ENCODE measurements at regions not wholly inside any gene's neighbourhood (a gene's known extent, or its start where the extent isn't known, plus 50 kb on each side); places are given as distances from the start of the nearest gene placed in this dataset.

DNA sequence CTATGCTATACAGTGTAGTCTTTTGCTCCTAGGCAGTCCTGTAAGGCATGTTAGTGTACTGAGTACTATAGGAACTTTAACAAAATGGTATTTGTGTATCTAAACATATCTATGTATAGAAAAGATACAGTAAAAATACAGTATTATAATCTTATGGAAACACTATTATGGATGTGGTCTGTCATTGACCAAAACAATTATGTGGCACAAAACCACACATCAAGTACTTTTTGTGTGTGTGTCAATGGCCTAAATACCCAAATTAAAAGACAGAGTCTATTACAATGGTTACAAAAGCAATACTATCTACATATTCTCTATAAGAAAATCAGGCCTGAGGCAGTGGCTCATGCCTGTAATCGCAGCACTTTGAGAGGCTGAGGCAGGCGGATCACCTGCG is 610.2 kb upstream of the NDST4 start:
- DNase-seq: no peak

DNA sequence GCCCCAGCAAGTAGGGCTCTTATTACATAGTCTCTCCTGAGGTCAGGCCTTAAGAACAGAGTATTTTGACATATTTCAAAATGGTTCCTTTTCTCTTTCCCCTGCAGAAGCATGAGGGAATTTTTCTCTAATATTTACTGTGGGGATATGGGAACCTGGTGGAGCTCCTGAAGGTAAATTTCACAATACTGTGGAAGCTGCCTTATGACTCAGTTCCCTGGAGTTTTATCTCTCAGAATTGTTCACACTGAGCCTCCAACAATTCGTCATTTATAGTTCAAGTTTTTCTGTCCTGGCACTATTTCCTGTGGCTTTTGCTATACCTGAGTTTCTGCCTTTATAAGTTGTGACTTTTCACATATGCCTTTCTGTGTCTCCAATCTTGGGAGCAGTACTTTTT is 607.2 kb upstream of the NDST4 start:
- DNase-seq: no peak

DNA sequence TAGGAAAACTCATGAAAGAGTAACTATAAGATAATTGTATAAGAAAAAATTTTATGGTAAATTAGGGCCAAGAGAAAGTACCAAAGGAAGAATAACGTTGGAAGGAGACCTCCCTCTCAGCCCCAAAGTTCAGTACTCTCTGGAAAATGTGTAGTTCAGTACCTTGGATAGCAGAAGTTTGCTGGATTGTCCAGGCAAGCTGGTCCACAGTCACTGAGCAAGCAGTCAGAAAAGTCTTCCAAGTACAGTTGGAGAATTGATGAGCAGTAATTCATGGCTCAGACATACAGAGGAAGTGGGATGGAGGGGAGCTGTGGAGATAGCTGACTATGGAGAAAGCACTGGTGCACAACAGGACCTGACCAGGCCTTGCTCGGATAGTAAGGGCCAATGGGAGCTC is 598.2 kb upstream of the NDST4 start:
- DNase-seq: no peak

DNA sequence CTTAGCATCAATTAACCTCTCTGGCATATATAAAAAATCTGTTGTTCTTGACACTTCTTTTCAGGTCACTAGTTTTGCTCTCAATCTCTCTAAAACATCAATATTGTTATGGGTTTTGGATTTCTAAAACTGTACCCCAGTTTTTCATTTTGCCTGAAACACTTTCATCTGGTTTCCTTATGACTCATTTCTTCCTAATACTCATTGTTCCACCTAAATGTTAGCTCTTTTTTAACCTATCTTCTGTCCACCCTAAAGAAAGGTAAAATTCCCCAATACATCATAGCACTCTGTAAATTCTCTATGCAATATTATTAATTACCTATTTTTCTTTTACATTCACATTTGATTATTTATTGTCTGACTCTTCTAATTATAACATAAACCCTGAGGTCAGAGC is 575.5 kb upstream of the NDST4 start:
- DNase-seq: no peak

DNA sequence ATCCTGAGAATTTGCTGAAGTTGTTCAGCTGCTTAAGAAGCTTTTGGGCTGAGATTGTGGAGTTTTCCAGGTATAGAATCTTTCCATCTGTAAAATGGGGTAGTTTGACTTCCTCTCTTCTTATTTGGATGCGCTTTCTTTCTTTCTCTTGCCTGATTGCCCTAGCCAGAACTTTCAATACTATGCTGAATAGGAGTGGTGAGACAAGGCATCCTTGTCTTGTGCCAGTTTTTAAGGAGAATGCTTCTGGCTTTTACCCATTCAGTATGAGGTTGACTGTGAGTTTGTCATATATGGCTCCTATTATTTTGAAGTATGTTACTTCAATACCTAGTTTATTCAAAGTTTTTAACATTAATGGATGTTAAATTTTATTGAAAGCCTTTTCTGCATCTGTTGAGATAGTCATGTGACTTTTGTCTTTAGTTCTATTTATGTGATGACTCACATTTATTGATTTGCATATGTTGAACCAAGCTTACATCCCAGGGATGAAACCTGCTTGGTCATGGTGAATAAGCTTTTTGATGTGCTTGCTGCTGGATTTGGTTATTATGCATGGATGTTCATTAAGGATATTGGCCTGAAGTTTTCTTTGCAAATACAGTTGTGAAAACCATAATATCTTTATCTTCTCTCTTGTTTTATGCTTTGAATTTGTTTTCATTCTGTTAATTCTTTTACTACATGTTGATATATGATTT is 573.8 kb upstream of the NDST4 start:
- DNase-seq: no peak

DNA sequence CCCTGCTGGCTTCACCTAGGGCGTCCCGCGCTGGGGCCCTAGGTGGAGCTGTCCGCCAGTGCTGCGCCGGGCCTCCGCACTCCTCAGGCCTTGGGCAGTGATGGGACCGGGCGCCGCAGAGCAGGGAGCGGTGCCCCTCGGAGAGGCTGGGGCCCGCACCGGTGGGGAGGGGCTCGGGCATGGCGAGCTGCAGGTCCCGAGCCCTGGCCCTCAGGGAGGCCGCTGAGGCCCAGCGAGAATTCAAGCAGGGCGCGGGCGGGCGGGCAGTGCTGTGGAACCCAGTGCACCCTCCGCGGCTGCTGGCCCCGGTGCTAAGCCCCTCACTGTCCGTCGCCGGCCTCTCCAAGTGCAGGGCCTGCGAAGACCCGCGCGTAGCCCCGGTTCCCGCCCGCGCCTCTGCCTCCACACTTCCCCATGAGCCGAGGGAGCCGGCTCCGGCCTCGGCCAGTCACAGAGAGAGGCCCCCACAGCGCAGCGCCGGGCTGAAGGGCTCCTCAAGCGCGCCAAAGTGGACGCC is 565.1 kb upstream of the NDST4 start:
- DNase-seq: no peak

DNA sequence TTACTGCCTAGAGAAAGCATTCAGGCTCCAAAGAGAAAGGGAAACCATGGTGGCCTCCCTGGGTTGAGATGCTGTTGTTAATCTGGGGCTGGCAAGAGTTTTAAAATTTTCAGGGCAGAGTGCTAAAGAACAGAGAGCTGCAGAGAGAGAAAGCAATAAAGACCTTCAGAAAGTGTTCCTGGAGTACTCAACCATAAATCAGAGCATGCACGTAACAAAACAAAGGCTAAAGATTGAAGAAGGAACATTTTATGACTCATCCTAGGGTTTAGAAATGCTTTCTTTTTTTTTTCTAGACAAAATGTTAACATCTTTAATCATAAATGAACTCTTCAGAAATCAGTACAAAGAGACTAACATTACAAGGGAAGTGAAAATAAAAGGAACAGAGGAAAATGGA is 562.3 kb upstream of the NDST4 start:
- no peak for DNase-seq

DNA sequence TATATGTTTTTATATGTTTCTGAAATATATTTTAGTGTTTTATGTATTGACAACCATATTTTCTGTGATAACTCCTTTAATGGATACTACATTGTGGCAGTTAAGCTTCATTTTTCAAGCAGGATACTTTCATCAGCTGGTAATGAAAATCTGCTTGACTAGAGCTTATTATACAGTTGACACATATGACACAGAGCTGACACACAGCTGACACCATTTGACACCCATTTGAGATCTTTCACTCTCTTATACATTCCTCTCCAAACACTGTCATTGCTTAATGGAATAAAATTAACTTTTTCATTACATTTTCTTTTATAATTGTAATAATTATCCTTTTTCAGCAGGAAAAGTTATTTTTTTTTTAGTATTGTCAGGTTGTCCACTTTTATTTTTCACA is 561.1 kb upstream of the NDST4 start:
- DNase-seq: no peak

DNA sequence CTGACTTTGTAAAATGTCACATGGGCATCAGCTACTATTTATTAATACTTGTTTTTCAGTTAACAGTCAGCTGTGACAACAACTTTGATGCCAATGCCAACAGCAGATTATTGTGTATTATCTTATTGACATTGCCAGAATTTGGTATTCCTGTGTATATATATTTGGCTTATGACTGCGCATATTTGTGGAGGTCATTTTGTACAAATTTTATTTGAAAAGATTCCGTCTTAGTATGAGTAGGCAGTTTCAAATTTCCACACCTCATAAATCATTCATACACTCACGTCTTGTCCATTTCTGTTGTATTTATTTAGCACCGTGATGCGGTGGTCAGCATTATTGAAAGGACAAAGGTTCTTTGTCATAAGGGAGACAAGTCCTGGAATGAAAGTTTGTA is 558.2 kb upstream of the NDST4 start:
- no peak for DNase-seq

DNA sequence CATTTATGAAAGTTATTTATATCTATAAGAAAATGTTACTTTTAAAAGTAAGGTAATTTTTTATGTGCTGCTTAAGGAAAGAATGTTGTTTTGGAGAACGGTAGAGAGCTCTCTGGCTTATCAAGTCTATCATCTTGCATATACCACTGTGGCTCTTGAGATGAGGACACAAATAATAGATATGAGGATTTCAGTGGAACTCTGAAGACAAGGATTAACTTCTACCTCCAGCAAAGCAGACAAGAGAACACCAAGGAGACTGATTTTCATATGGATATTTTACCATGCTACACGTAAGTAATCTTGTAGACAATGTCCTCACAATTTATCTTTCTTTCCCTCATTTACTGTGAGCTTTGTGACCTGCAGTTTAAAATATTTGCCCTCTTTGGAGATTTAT is 557.5 kb upstream of the NDST4 start:
- DNase-seq: no peak

DNA sequence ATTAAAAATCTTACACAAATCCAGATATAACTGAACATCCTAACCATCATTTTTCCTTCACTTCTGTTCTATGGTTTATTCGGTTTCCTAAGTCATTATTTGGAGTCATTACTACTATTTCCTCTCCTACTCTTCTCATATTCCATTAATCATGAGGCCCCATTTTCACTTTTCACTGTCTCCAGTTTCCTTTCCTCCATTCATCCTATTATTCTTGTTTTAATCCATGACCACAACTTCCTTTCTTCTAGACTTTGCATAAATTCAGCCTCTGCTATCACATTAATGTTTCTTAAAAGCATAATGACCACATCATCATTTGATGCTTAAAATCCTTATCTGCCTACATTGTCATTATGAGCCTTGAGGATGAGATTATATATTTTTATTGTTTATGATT is 555.0 kb upstream of the NDST4 start:
- DNase-seq: no peak

DNA sequence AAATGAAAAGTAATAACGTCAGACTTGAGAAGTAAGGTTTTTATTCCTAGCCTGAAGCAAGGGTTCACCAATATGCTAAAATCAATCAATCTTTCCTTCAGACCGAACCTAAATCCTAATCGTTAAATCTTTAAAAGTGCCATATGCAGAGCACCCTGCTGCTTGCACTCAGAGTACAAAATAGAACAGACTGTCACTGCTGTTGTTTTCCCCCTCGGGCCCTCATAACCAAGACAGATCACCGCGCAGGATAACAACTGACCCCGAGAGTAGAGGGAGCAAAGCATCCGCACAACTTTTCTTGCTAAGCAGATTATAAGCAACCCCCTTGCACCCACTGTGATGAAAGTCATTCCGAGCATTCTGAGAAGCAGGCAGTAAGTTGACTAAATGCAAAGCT is 550.9 kb upstream of the NDST4 start:
- DNase-seq: no peak

DNA sequence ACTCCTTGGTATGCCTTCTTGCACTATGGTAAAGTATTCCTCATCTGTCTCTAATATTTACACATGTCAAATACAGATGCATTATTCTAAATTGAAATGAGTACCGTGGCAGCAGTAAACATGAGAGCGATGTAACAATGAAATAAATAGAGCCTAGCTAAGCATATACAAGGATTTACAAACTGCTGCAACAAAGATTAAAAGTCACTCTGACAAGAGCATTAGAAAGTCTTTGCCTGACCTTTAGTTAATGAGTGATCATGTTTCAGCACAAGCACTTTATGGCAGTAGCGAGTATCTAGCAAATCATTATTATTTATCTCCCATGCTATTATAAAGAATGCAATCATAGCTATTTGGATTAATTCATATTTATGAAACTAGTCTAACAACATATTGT is 547.0 kb upstream of the NDST4 start:
- DNase-seq: no peak

DNA sequence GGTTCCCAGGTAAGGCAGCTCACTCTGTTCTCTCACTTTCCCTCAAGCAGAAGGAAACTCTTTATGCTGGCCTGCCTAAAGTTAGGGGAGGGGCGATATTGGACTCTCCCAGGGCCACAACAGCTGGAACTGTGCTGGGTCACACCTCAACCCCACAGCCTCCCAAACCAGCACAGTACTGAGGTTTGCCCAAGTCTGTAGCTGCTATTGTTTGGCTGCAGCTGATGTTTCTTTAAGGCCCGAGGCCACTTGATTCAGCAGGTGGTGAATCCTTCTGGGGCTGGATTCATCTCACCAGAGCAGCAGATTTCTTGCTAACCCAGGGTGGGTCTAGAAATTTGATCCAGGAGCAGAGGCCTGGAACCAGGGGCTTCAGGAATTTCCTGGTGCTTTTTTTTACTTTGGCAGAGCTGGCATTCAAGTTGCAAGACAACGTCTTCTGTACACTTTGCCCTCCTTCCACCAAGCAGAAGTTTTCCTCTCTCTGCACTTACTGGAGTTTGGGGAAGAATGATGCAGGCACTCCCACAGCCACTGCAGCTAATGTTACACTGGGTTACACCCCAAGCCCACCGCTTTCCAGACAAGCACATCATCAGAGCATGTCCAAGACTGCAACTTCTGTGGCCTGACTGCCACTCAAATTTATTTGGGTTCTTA is 544.7 kb upstream of the NDST4 start:
- DNase-seq: no peak

DNA sequence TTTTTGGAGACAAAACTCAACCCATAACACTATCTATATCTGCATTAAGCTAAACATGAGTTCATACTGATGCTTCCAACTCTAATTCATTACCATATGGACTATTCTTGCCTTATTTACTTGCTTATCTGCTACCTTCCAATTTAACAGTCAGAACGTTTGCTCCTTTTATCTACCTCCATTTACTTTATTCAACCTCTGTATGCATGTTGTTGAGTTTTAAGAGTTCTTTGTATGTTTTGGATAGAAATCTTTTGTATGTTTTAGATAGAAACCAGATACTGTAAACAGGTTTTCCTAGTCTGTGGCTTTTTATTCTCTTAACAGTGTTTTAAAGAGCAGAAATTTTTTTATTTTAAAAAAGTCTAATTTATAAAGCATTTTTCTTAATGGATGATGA is 542.2 kb upstream of the NDST4 start:
- DNase-seq: no peak

DNA sequence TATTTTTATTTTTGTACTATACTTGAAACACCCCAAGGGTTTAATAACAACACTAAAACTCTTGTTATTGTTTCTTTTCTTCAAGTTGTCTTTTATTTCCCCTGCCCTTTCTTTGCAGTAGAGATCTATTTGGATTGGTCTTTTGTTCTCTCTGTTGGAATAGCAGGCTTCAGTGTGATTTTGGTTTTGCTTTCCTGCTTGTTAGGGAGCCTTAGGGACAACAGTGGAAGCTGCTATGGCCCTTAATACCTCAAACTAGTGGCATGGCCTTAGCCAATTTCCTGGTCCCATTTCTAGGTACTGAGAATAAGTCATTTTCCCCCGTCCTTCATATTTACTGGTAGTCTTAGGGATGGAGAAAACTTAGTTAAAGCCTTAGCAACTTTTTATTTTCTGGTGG is 535.4 kb upstream of the NDST4 start:
- no peak for DNase-seq

DNA sequence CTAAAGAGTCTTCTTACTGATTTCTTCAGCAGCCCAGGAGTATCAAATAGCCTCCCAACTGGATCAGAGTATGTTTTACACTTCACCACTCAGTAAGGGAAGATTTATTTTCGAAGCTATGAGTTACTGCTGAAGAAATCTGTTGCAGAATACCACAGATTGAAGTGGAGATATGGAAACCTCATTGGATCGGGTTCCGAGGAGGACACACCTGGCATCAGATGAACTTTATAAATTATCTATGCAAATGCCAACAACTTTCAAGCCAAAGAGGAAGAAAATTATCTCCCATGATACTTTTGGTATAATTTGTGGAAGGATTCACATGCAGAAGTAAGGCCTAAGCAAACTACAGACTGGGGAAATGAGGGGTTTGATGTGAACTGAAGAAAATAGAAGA is 515.9 kb upstream of the NDST4 start:
- DNase-seq: no peak

DNA sequence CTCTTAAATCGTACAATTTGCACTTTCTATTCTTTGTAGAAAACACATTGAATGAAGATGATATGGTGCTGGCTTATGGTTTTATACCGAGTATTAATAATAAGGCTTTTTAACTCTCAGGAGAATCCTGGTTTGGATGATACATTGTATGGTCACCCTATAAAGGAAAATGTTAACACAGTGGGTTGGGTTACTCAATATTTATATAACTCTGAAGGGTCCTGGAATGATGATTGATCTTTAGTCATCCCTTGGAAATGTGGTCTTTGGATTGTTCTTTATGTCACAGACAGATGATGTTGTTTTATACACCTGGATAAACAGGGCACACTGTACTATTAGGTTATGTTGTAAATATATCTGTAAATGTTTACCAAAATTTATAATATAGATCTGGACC is 496.2 kb upstream of the NDST4 start:
- DNase-seq: no peak

DNA sequence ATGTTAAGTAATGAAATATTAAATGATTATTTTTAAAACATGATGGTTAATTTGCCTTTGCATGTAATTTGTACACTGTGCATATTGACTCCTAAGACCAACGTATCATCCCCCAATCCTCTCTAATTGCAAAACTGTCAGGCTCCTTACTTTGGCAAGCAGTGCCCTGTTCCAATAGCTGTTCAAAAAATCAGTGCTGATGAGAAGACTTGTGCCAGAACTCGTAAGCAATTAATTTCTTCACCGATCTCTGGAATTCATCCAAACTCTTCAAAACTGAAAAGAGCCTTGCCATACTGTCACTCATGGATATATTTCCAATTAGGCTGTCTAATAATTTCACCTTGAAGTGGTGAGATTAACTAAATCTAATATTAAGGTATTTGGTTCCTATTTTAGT is 493.9 kb upstream of the NDST4 start:
- DNase-seq: no peak

DNA sequence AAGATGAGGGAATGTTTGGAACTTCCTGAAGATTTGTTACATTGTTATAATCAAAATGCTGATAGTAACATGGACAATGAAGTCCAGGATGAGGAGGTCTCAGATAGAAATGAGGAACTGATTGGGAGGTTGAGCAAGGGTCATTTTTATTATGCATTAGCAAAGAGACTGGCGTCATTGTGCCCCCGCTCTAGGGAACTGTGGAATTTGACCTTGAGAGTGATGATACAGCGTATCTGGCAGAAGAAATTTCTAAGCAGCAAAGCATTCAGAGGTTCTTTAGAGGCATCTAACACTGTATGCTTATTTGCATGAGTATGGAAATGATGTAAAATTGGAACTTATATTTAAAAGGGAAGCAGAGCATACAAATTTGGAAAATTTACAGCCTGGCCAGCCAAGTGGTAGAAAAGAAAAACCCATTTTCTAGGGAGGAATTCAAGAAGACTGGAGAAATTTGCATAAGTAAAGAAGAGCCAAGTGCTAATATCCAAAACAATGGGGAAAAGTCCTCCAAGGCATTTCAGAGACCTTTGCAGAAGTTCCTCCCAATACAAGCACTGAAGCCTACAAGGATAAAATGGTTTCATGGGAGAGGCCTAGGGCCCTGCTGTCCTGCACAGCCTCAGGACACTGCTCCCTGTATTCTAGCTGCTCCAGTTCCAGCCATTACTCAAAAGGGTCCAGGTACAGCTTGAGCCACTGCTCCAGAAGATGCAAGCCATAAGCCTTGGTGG is 483.0 kb upstream of the NDST4 start:
- no peak for DNase-seq

DNA sequence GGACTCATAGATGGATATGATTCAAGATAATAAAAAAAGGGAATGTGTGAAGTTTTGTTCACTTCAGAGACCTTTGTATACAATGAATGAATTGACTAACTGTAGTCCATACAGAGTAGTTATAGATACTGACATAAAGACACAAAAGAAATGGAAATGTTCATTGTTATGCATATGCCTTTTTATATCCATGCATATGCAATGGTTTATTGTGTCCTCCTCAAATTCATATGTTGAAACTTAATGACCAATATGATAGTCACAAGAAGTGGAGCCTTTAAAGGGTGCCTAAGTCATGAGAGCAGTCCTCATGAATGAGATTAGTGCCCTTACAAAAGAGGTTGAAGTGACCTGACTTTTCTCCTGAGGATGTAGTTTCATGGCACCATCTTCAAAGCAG is 467.5 kb upstream of the NDST4 start:
- DNase-seq: no peak

DNA sequence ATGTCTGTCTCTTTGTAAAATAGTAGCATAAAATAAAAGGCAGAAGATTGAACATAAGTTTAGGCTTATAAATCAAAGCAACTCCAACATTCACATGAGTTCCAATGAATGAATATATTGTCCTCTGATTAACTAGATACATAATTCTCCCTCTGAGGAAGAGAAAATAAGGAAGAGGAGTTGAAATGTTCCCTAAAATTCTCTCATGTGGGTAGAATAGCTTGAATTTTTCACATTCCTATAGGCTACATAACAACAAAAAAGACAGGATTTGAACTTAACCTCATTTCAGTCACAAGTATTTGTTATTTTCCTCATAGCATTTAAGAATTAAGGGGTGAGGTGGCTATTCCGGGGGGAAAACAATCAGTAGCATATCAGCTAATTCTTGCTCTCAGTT is 462.4 kb upstream of the NDST4 start:
- no peak for DNase-seq

DNA sequence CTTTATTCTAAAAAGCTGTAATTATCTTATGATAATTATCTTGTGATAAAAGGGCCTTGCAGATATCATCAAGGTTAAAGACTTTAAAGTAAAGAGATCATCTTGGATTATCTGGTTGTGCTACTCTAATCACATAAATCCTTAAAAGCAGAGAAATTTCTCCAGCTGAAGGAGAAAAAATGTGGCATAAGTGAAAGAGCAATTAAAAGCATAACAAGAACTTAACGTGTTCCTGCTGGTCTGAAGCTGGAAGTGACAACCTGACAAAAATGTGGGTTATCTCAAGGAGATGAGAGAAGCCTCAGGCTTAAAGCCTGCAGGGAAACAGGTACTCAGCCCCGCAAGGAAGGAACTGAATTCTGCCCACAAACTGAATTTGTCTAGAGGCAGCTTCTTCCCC is 449.1 kb upstream of the NDST4 start:
- DNase-seq: no peak

DNA sequence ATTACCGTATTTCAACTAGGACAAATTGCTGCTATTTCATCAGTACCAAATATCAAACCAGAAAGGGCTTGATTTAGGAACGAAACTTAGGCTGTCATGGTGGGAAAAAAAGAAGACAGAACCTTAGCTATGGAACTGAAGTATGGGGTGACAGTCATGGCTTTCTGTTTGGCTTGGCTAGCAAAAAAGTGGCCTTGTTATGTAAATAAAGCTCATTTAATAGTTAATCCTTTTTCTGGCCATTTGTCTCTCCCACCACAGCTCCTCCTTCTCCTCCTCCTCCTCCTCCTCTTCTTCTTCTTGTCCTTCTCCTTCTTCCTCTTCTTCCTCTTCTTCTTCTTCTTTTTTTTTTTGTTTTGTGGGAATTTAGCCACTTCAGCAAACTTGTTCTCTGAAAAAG is 434.7 kb upstream of the NDST4 start:
- DNase-seq: no peak

Measured in CD4-positive, alpha-beta T cell treated with Interleukin-21 for 1 hour (primary cell).